ENCODE measurements at regions not wholly inside any gene's neighbourhood (a gene's known extent, or its start where the extent isn't known, plus 50 kb on each side); places are given as distances from the start of the nearest gene placed in this dataset.

DNA sequence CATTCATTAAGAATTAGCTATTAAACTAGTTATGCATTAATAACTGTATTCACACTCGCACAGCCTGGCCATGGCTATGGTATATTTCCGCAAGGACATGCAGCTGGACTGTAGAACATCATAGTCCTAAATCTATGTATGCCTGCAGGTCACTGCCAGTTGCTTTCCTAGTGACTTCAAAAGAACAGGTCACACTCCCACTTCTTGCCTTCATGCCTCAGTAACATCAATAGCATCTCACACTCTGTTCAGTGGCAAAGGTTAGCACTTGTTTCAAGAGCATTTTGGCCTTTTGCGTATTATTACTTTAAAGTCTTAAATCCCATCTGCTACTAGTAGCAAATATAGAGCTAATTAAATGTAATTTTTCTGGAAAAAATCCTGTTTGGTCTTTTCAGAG, 131.4 kb upstream of the DCC start:
- Mint-ChIP-seq H3K27ac (no peak overlapping the region), H3K4me3 (no peak overlapping the region), H3K4me1 (peaks cover 25% of the 10 kb centered on the region), H3K27me3 (ENCODE audit: insufficient read depth, low read depth) (no peaks in the 10 kb centered on the region), H3K36me3 (no peaks in the 10 kb centered on the region), H3K9me3 (peaks cover 2% of the 10 kb centered on the region)
- TF ChIP-seq, protein P1, sequence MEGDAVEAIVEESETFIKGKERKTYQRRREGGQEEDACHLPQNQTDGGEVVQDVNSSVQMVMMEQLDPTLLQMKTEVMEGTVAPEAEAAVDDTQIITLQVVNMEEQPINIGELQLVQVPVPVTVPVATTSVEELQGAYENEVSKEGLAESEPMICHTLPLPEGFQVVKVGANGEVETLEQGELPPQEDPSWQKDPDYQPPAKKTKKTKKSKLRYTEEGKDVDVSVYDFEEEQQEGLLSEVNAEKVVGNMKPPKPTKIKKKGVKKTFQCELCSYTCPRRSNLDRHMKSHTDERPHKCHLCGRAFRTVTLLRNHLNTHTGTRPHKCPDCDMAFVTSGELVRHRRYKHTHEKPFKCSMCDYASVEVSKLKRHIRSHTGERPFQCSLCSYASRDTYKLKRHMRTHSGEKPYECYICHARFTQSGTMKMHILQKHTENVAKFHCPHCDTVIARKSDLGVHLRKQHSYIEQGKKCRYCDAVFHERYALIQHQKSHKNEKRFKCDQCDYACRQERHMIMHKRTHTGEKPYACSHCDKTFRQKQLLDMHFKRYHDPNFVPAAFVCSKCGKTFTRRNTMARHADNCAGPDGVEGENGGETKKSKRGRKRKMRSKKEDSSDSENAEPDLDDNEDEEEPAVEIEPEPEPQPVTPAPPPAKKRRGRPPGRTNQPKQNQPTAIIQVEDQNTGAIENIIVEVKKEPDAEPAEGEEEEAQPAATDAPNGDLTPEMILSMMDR (IDR thresholded peaks at IDR 0.05) = no peak
- TF ChIP-seq EZH2phosphoT487 (IDR thresholded peaks at IDR 0.05) (no peak), EZH2 (IDR thresholded peaks at IDR 0.05) (no peak)
- H3K79me2 ChIP-seq (ENCODE audit: low read depth) = no peaks in the 10 kb centered on the region
- no peaks in the 10 kb centered on the region for H3F3A ChIP-seq (ENCODE audit: low read depth)
- no peaks in the 10 kb centered on the region for H3K27me3 ChIP-seq
- no peak overlapping the region for H3K4me2 ChIP-seq
- DNase-seq (ENCODE audit: low spot score) = no peak
- no peak overlapping the region for H3K9ac ChIP-seq
- no peaks in the 10 kb centered on the region for H4K20me1 ChIP-seq (ENCODE audit: low read depth)
- H3K4me1 ChIP-seq = no peaks in the 10 kb centered on the region
- H3K27ac ChIP-seq = no peak overlapping the region
- no peak overlapping the region for H2AFZ ChIP-seq (replicated peaks)
- no peaks in the 10 kb centered on the region for H3K36me3 ChIP-seq
- no peak overlapping the region for H3K4me3 ChIP-seq
- no peaks in the 10 kb centered on the region for H3K9me3 ChIP-seq (ENCODE audit: low read depth)

DNA sequence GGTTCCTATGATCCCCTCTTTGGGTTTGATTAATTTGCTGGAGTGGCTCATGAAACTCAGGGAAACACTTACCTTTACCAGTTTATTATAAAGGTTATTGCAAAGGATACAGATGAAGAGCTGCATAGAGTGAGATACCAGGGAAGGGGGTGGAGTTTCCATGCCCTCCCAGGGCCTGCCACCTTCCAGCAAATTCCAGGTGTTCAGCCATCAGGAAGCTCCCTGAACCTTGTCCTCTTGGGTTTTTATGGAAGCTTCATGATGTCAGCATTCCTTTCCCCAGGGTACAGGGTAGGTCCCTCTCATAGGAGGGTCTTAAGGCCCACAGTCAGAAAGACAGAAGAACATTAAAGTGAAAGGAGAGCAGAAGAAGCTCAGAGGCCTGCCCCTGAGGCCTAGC, 123.9 kb upstream of the DCC start:
- Histone ChIP-seq H3F3A (ENCODE audit: low read depth) (no peaks in the 10 kb centered on the region), H3K9me3 (ENCODE audit: low read depth) (no peaks in the 10 kb centered on the region), H3K9ac (no peak overlapping the region), H3K4me1 (no peaks in the 10 kb centered on the region), H3K36me3 (no peaks in the 10 kb centered on the region), H3K4me2 (no peak overlapping the region), H3K4me3 (no peak overlapping the region), H4K20me1 (ENCODE audit: low read depth) (no peaks in the 10 kb centered on the region), H3K79me2 (ENCODE audit: low read depth) (no peaks in the 10 kb centered on the region), H3K27ac (no peak overlapping the region), H2AFZ (replicated peaks) (no peak overlapping the region), H3K27me3 (no peaks in the 10 kb centered on the region)
- TF ChIP-seq, protein P1 (IDR thresholded peaks at IDR 0.05) = no peak
- TF ChIP-seq EZH2 (IDR thresholded peaks at IDR 0.05) (no peak), EZH2phosphoT487 (IDR thresholded peaks at IDR 0.05) (no peak)
- DNase-seq (ENCODE audit: low spot score) = no peak
- peaks cover 4% of the 10 kb centered on the region for H3K27me3 Mint-ChIP-seq (ENCODE audit: insufficient read depth, low read depth)
- no peaks in the 10 kb centered on the region for H3K36me3 Mint-ChIP-seq
- H3K27ac Mint-ChIP-seq = no peak overlapping the region
- no peak overlapping the region for H3K4me3 Mint-ChIP-seq
- H3K4me1 Mint-ChIP-seq = no peaks in the 10 kb centered on the region
- H3K9me3 Mint-ChIP-seq = peaks cover 2% of the 10 kb centered on the region

DNA sequence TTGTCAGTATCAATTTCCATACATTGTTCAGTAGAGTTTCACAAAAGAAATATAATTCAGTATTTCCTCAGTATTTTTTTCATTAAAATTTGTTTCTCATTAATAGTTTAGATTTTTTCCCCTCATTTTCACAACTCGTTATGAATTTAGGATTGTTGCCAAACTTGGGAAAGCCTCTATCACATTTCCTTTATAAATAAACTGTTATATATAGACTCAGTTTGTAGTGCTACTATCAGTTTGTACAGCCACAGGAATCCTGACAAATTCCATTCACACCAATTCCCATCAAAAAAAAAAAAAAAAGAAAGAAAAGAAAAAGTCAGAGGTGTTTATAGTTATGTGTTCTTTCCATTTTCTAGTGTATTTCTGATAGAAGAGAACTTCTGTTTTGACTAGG, 123.3 kb upstream of the DCC start:
- Histone ChIP-seq H4K20me1 (ENCODE audit: low read depth) (no peaks in the 10 kb centered on the region), H3K9ac (no peak overlapping the region), H2AFZ (replicated peaks) (no peak overlapping the region), H3F3A (ENCODE audit: low read depth) (no peaks in the 10 kb centered on the region), H3K4me2 (no peak overlapping the region), H3K27me3 (no peaks in the 10 kb centered on the region), H3K9me3 (ENCODE audit: low read depth) (no peaks in the 10 kb centered on the region), H3K36me3 (no peaks in the 10 kb centered on the region), H3K4me1 (peaks cover under 1% of the 10 kb centered on the region), H3K4me3 (no peak overlapping the region), H3K27ac (no peak overlapping the region), H3K79me2 (ENCODE audit: low read depth) (no peaks in the 10 kb centered on the region)
- no peak overlapping the region for H3K4me3 Mint-ChIP-seq
- H3K27me3 Mint-ChIP-seq (ENCODE audit: insufficient read depth, low read depth) = peaks cover 4% of the 10 kb centered on the region
- H3K4me1 Mint-ChIP-seq = no peaks in the 10 kb centered on the region
- H3K36me3 Mint-ChIP-seq = no peaks in the 10 kb centered on the region
- H3K27ac Mint-ChIP-seq = no peak overlapping the region
- TF ChIP-seq, protein P1 (IDR thresholded peaks at IDR 0.05) = no peak
- peaks cover 2% of the 10 kb centered on the region for H3K9me3 Mint-ChIP-seq
- DNase-seq (ENCODE audit: low spot score) = no peak

DNA sequence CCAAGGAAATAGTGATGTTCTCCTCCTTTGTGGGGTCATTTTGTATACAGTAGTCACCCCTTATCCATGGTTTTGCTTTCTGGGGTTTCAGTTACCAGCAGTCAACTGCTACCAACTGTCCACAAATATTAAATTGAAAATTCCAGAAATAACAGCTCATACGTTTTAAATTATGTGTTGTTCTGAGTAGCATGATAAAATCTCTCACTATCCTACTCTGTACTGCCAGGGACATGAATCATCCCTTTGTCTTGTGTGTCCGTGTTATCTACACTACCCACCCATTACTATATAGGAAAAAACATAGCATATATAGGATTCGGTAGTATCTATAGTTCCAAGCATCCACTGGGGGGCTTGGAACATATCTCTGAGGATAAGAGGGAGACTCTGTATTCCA, 120.9 kb upstream of the DCC start:
- no peaks in the 10 kb centered on the region for H3K79me2 ChIP-seq (ENCODE audit: low read depth)
- H3K4me2 ChIP-seq = no peak overlapping the region
- no peaks in the 10 kb centered on the region for H4K20me1 ChIP-seq (ENCODE audit: low read depth)
- no peak overlapping the region for H3K4me3 ChIP-seq
- no peak overlapping the region for H3K27ac ChIP-seq
- Mint-ChIP-seq H3K4me1 (peaks cover 10% of the 10 kb centered on the region), H3K9me3 (no peaks in the 10 kb centered on the region), H3K36me3 (no peaks in the 10 kb centered on the region), H3K4me3 (no peak overlapping the region), H3K27me3 (ENCODE audit: insufficient read depth, low read depth) (peaks cover 4% of the 10 kb centered on the region), H3K27ac (no peak overlapping the region)
- H3K9me3 ChIP-seq (ENCODE audit: low read depth) = no peaks in the 10 kb centered on the region
- no peaks in the 10 kb centered on the region for H3F3A ChIP-seq (ENCODE audit: low read depth)
- no peaks in the 10 kb centered on the region for H3K27me3 ChIP-seq
- peaks cover 14% of the 10 kb centered on the region for H3K4me1 ChIP-seq
- DNase-seq (ENCODE audit: low spot score) = no peak
- H3K36me3 ChIP-seq = no peaks in the 10 kb centered on the region
- H2AFZ ChIP-seq (replicated peaks) = no peak overlapping the region
- TF ChIP-seq, protein P1 (IDR thresholded peaks at IDR 0.05) = no peak
- H3K9ac ChIP-seq = no peak overlapping the region

All from neural progenitor cell (in vitro differentiated cells).